H1 (cell line): ENCODE measurements at regions not wholly inside any gene's neighbourhood (a gene's known extent, or its start where the extent isn't known, plus 50 kb on each side); places are given as distances from the start of the nearest gene placed in this dataset.

Source experiments
- CBX8 ChIP-seq: fragments of 300-800, 300-1000 bp; sonication (generic); IDR thresholded peaks from 2 replicates; pipeline ENCODE4 v1.7.1; 2016; ENCODE audit warnings: low read depth, low read length, borderline replicate concordance
- CTBP2 ChIP-seq: IDR thresholded peaks from 2 replicates; pipeline ENCODE4 v1.7.0; 2011; ENCODE audit warnings: borderline replicate concordance, mild to moderate bottlenecking, moderate library complexity, mixed read lengths, low read length; ENCODE audit not compliant: insufficient read depth, insufficient read length
- KDM4A ChIP-seq: IDR thresholded peaks from one replicate; pipeline ENCODE4 v1.7.1; 2012; ENCODE audit warnings: low read depth, mild to moderate bottlenecking, moderate library complexity, low read length, inconsistent platforms; ENCODE audit not compliant: severe bottlenecking
- POLR2AphosphoS5 ChIP-seq: IDR thresholded peaks from 2 replicates; pipeline ENCODE4 v1.6.1; 2011; ENCODE audit warnings: low read depth, low read length
- SIRT6 ChIP-seq: IDR thresholded peaks from one replicate; pipeline ENCODE4 v1.7.1; 2012; ENCODE audit warnings: low read length, inconsistent platforms
- SP1 ChIP-seq: IDR thresholded peaks from 2 replicates; pipeline ENCODE4 v1.6.1; 2011; ENCODE audit warnings: low read depth, low read length
- TF ChIP-seq, protein P1 (sequence below): fragments of 300-600 bp; sonication (generic); IDR thresholded peaks from 2 replicates; pipeline ENCODE4 v1.7.1; 2012; ENCODE audit warnings: low read length, moderate library complexity, mild to moderate bottlenecking, inconsistent platforms; ENCODE audit not compliant: insufficient replicate concordance

- TF ChIP-seq, protein P1, sequence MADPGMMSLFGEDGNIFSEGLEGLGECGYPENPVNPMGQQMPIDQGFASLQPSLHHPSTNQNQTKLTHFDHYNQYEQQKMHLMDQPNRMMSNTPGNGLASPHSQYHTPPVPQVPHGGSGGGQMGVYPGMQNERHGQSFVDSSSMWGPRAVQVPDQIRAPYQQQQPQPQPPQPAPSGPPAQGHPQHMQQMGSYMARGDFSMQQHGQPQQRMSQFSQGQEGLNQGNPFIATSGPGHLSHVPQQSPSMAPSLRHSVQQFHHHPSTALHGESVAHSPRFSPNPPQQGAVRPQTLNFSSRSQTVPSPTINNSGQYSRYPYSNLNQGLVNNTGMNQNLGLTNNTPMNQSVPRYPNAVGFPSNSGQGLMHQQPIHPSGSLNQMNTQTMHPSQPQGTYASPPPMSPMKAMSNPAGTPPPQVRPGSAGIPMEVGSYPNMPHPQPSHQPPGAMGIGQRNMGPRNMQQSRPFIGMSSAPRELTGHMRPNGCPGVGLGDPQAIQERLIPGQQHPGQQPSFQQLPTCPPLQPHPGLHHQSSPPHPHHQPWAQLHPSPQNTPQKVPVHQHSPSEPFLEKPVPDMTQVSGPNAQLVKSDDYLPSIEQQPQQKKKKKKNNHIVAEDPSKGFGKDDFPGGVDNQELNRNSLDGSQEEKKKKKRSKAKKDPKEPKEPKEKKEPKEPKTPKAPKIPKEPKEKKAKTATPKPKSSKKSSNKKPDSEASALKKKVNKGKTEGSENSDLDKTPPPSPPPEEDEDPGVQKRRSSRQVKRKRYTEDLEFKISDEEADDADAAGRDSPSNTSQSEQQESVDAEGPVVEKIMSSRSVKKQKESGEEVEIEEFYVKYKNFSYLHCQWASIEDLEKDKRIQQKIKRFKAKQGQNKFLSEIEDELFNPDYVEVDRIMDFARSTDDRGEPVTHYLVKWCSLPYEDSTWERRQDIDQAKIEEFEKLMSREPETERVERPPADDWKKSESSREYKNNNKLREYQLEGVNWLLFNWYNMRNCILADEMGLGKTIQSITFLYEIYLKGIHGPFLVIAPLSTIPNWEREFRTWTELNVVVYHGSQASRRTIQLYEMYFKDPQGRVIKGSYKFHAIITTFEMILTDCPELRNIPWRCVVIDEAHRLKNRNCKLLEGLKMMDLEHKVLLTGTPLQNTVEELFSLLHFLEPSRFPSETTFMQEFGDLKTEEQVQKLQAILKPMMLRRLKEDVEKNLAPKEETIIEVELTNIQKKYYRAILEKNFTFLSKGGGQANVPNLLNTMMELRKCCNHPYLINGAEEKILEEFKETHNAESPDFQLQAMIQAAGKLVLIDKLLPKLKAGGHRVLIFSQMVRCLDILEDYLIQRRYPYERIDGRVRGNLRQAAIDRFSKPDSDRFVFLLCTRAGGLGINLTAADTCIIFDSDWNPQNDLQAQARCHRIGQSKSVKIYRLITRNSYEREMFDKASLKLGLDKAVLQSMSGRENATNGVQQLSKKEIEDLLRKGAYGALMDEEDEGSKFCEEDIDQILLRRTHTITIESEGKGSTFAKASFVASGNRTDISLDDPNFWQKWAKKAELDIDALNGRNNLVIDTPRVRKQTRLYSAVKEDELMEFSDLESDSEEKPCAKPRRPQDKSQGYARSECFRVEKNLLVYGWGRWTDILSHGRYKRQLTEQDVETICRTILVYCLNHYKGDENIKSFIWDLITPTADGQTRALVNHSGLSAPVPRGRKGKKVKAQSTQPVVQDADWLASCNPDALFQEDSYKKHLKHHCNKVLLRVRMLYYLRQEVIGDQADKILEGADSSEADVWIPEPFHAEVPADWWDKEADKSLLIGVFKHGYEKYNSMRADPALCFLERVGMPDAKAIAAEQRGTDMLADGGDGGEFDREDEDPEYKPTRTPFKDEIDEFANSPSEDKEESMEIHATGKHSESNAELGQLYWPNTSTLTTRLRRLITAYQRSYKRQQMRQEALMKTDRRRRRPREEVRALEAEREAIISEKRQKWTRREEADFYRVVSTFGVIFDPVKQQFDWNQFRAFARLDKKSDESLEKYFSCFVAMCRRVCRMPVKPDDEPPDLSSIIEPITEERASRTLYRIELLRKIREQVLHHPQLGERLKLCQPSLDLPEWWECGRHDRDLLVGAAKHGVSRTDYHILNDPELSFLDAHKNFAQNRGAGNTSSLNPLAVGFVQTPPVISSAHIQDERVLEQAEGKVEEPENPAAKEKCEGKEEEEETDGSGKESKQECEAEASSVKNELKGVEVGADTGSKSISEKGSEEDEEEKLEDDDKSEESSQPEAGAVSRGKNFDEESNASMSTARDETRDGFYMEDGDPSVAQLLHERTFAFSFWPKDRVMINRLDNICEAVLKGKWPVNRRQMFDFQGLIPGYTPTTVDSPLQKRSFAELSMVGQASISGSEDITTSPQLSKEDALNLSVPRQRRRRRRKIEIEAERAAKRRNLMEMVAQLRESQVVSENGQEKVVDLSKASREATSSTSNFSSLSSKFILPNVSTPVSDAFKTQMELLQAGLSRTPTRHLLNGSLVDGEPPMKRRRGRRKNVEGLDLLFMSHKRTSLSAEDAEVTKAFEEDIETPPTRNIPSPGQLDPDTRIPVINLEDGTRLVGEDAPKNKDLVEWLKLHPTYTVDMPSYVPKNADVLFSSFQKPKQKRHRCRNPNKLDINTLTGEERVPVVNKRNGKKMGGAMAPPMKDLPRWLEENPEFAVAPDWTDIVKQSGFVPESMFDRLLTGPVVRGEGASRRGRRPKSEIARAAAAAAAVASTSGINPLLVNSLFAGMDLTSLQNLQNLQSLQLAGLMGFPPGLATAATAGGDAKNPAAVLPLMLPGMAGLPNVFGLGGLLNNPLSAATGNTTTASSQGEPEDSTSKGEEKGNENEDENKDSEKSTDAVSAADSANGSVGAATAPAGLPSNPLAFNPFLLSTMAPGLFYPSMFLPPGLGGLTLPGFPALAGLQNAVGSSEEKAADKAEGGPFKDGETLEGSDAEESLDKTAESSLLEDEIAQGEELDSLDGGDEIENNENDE = no peak
- TF ChIP-seq CBX8 = no peak
- no peak for TF ChIP-seq KDM4A
- TF ChIP-seq CTBP2 = no peak
- no peak for TF ChIP-seq SP1
- no peak for TF ChIP-seq SIRT6
- no peak for TF ChIP-seq POLR2AphosphoS5
- TF ChIP-seq, all 59 proteins: peak for 0
Measured at GRCh38 chrX:28042260-28042659, 61.0 kb upstream of the DCAF8L1 start (continued).
